Stimulated activated CD8-positive, alpha-beta memory T cell treated with anti-CD3 and anti-CD28 coated beads, Interleukin-15, amount 100 ng/mL, for 48 hours (primary cell): ENCODE measurements at regions not wholly inside any gene's neighbourhood (a gene's known extent, or its start where the extent isn't known, plus 50 kb on each side); places are given as distances from the start of the nearest gene placed in this dataset.
"Not testable (repeated sequence)": the region's sequence is repeated elsewhere in the genome, so short reads cannot be mapped to it uniquely, and the experiment has no call there.

Experiments used
- DNase-seq, 2 donors: peaks; one replicate each; pipeline ENCODE4 v3.0.0-alpha.2; 2020; ENCODE audit warnings: low read depth in 2 of 2

DNA sequence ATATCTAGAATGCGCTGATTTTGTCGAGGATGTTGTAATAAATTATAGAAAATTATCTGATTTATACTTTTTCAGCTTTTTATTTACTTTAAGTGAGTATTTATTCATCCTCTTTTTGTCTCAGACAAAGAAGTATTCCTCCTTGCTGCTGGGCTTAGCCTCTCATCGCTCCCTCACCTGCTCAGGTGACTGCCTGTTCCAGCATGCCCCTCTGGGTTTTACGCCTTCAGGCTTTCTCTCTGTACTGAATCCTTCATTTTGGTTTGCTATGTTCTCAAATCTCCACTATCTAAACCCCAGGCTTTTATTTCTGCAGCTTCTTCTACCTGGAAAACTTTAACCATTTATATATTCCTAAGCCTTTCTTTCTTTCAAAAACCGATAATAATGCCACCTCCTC lies 1650.9 kb upstream of the SEL1L start:
- DNase-seq = no peak

DNA sequence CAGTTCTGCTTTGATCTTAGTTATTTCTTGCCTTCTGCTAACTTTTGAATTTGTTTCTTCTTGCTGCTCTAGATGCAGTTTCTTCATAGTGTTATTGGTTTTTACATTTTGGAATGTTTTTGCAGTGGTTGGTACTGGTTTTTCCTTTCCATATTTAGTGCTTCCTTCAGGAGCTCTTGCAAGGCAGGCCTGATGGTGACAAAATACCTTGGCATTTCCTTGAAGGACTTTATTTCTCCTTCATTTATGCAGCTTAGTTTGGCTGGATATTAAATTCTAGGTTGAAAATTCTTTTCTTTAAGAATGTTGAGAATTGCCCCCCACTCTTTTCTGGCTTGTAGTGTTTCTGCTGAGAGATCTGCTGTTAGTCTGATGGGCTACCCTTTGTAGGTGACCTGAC lies 1654.7 kb upstream of the SEL1L start:
- not testable (repeated sequence) for DNase-seq

DNA sequence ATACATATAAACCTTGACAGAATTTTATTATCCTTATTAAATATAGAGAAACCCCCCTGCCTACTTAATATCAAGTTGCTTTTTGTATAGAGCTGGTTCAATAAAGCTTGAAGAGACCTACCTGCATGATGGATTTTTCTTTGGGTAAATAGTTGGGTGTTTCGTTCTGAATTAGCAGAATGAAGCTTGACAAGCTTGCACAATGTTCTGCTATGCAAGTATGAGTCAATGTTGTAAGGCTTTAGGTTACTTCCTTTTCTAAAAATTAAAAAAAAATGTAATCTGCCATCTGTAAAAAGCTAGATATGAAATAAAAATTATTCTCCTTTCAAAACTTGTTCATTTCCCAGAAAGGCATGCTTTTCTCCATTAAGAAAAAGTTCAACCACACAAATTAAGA lies 1662.6 kb upstream of the SEL1L start:
- DNase-seq = no peak

DNA sequence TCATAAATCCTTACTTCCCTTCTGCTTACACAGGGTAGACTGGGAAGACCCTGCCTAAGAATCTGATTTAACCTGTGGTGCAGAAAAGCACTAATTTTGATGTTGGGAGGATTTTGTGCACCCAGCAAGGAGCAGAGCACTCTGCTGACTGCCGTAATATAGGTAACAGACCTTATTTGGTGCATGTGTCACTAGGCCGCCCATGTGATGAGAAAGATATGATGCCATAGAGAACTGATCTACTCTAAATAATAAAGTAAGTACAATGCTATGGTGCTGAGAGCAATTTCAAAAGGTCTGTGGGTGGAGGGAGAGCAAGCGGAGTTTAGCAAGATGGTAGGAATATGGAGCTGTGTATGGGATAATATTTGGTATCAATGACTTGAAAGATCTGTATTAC lies 1663.6 kb upstream of the SEL1L start:
- no peak for DNase-seq

DNA sequence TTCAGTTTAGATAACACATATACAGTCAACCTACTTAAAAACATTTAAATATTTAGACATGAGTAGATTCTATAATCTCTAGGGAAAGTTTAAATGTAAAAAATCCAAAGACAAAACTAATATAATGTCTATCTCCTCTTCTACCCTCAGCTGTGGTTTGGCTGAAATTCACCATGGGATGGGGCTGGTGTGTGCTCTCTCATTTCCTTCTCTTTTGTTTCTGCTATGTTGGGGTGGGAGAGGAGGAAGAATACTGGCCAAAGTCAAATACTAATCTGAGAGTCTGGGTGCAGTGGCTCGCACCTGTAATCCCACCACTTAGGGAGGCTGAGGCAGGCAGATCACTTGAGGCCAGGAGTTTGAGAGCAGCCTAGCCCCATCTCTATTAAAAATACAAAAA lies 1673.9 kb upstream of the SEL1L start:
- no peak for DNase-seq

DNA sequence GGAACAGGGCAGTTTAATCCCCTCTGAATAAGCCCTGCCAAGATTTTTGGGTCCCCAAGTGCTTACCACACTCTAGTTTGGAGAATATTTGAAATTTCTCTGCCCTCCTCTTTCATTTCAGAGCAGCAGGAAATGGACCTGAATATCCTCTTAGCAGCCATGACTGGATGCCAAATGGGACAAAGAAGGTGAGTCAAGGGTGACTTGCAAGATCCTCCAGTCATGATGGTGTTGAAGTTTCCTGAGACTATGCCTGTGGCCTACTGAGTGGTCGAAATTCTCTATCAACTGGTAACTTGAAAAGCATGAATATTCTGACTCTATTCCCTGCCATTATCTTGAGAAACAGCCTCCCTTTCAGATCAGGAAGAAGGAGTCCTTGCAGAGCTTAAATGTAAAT lies 1674.7 kb upstream of the SEL1L start:
- no peak for DNase-seq

DNA sequence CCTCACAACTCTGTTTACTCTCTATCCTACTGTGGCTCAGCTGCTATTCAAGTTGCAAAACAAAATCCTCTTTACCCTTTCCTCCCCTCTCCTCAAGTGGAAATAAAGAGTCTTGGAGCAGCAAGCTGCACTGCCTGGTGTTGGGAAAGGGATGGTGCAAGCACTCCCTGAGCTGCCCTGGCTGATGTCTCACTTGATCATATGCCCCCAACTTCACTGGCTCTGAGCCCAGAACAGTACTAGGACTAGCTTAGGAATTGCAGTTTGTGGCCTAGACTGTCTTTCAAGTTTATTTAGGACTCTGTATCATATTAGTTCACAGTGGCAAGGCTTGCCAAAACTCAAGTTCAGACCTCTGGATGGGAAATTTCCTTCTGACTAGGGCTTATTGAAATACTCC lies 1683.8 kb upstream of the SEL1L start:
- DNase-seq = no peak

DNA sequence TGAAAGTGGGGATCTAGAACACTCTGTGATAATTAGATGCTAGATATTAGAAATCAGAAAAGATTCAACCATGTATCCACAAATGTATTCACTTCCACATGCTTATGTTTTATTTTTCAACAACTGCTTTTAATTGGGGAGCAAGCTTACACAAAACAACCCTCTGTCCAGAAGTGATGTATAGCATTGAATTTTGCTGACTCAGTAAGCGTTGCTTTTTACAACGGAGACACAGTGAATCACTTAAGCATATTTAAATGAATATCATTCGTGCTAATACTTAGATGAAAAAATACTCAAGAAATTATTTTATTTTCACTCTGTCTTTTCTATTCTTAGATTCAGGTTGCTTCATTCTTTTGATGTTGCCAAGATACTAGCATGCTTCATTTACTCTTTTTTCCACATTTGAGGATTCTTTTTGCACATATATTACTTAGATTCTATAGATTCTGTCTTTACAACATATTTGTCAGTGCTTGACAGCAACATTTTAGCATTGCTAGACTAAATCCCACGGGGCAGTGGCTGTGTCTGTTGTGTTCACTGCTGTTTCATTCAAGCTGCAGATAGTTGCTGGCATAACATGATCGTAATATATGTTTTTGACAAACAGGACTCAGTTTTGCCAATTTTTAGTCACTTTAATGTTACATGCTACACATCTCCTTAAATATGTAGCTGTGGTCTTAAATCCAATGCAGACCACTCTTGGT lies 1714.4 kb upstream of the SEL1L start:
- no peak for DNase-seq

DNA sequence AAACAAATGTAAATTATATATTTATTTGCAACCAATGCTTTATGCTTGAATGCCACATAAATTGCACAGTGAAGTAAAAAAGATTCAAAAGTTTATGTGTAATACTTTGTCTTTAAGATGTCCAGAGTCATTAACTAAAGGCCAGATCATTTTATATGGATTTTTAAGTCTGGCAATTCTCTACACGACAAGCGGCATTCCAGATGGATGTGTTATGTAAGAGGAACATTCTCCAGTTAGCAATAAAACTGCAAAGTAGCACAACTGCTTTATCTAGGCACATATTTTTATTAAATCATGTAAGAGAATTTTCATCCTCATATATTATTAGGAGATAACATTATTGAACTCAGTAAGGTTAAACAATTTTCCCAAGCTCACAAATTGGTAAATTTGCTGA lies 1717.7 kb upstream of the SEL1L start:
- no peak for DNase-seq

DNA sequence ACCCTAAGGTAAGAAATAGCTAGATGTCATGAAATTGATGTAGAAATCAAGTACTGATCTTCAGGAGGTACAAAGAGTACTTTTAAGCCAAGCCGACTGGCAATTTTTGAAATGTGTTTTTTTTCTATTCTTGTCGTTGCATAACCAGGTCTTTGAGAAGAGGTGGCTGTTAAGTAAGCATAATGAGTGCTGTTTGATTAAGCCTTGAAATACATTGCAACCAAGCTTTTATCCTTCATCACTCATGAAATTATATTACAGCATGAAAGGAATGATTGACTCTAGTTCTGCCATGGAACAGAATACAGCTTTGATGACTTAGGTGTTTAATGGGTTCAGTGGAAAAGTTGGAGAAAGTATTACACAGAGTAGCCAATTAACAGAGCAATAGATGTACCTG lies 1720.2 kb upstream of the SEL1L start:
- no peak for DNase-seq

DNA sequence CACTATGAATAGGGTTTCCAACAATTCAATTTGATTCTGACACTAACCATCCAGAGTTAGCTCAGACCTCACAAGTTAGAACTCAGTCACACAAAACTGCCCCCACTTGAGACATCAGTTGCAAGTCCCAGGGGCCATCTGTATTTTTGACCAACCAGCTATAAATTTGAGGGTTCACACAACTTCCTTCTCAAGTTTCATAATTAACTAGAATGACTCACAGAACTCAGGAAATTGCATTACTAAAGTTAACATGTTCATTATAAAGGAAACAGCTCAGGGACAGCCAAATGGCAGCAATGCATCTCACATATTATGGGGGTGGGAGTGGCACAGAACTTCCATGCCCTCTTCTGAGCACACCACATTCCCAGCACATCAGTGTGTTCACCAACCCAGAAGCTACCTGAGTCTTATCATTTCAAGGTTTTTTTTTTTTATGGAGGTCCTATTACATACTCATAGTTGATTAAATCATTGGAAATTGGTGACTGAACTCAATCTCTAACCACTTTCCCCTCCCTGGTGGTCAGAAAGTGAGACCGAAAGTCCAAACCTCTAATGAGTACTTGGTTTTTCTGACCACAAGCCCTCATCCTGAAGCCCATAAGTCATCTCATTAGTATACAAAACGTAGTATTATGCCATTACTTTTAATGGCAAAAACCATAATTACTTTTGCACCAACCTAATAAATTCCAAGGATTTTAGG lies 1721.5 kb upstream of the SEL1L start:
- no peak for DNase-seq

DNA sequence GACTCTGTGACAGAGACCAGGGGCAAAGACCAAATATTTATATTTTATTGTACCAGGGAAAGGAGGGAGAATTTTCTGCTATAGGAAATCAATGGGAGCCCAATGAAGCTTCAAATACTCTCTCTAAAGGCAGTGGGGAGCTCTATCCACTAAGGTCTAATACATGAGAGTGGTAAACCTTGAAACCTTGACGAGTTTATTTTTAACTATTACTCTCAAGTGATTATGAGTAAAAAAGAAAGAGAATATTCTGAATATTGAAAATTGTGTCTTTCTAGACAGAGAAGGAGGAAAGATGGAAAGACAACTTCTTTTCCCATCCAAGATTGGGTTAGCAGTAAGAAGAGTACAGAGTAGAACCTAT lies 1722.1 kb upstream of the SEL1L start:
- DNase-seq = no peak

DNA sequence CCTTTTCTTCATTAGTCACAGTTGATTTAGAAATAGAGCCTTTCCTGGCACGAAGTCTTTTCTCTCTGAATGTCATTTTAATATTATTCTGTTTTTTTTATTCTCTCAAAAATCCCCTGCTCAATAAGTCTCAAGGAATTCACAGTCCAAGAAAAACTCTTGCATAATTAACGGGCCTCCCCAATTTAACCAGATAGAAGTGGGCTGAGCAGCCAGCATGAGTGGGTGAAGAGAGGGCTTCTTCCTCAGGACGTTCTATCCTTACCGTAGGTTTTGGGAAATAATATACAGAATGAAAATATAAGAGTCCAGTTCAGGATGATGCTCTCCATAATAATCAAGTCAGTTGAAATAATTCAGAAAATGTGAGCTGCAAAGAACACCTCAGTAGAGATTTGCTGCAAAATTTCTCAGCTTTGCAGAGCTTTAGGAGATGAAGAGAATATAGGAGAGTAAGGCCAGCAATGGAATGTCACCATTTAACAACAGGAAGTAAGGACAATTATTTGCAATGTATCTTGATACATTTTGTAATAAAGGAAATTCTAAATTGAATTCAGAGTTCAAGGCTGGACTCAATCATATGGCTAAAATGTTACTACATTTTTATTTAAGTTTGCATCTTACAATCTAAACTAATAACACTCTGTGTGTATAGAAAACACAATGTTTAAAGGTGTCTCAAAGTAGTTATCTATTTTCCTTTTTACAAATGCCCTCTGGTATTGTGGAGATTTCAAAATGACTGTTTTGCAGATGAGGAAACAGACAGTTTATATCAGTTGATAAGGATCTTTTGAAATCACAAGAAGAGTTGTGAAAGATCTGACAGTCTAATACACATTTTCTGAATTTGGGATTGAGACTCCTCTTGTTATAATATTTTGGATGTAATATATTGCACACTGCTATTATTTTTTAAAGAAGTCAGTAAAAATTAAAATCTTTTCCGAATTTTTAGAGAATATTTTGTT lies 1724.1 kb upstream of the SEL1L start:
- DNase-seq = no peak

DNA sequence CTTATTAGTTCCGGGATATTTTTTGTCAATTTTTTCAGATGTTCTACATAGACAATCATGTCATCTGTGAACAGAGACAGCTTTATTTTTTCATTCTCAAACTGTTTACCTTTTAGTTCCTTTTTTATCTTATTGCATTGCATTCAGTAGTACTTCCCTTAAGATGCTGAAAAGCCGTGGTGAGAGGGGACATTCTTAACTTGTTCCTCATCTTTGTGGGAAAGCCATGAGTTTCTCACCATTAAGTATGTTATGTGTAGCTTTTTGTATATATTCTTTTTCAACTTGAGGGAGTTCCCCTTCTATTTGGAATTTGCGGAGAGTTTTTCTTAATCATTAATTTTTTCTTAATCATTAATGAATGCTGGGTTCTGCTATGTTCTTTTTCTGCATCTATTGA lies 1727.1 kb upstream of the SEL1L start:
- no peak for DNase-seq

DNA sequence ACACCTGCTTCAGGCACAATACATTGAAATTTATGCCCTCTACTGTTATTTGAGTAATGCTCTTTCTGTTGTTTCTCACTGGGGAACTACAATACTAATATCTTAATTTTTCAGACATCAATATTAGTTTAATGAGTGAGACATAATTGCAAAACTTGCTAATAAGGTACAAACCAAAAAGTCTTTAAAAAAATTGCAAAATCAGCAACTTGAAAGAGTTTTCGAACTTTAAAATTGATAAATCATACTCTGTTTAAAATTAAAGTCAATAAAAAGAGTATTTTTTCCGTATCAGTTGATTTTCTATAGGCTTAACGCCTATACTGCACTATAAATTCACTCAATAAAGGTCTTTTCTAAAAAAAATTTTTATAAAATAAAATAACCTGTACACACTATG lies 1735.9 kb upstream of the SEL1L start:
- DNase-seq = no peak

DNA sequence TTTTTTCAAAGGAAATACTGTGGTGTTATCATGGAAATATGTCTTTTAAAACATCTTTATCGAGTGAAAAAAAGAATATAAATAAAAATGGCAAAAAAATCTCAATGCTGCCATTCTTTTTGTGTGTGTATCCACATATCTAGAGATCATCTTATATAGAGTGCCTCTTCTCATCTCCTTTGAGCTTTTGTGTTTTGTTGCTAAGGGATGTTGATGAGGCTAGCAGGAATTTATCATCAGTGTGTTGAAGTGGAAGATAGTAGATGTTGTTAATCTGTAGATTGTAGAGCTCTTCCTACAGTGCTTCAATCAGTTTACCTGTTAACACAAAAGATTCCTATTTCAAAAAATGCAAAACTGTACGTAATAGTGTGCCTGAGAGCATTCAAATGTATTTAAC lies 1738.0 kb upstream of the SEL1L start:
- no peak for DNase-seq

DNA sequence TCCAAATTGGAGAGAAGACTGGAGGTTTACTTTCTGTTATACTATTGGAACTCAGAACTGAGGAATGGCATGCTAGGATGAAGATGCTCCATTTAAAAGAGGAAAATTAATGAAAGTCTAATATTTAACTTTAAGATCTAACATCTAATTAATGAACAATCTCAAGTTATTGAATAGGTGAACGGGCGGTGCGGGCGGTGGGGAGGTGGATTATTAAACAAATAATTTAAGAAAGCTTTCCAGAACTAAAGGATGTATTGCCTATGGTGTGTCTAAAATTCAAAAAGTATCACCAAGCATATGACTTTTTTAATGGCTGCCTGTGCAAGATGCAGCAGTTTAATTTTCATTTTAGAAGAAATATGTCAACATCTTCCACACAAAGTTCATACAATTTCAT lies 1747.1 kb upstream of the SEL1L start:
- DNase-seq = no peak

DNA sequence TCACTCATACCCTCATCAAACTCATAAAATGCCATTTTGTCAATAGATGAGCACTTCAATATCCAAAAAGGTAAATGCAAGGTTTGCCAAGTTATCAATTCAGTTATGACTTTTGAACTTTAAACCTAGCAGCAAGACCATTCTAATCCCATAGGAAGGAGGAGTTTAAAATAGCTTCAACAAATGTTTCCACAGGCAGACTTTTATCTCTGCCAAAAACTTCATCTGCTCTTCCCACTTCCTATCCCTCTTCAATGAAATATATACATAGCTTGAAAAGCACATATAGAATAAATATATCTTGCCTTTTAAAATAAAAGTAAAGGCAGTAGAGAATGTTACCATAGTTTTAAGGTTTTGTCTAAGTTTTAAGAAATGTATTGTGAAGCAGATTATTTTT lies 1749.1 kb upstream of the SEL1L start:
- DNase-seq = no peak

DNA sequence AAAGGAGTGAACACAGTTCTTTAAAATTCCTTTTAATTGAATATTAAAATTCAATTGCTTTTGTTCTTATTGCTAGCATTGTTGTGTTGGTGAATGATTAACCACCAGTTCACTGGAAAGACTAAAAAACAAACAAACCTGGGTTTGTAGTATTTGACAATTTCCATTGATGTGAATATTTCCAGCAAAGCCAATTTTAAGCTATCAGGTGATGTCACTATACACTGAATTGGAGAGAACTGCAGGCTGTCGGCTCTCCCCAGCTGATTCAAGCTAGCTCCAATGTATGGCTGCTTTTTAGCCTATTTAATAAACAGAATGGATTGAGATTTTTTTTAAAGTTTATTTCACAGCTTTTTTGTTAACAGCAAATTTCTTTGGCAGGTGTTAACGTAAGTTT lies 1753.6 kb upstream of the SEL1L start:
- DNase-seq = no peak

DNA sequence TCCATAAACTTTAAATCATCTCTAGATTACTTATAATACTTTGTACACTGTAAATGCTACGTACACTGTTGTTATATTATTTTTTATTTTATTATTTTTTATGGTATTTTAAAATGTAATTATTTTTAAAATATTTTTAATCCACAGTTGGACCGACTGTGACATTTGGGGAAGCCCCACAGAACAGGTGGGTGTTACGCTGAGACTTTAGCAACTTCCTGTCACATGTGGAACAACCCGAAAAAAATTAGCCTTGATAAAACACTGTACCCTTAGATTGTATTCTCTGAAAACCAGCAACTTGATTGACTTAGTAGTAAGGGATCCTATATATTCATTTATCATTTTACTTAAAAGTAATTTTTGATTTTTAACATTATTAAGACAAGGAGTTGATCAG lies 1755.7 kb upstream of the SEL1L start:
- DNase-seq = no peak

DNA sequence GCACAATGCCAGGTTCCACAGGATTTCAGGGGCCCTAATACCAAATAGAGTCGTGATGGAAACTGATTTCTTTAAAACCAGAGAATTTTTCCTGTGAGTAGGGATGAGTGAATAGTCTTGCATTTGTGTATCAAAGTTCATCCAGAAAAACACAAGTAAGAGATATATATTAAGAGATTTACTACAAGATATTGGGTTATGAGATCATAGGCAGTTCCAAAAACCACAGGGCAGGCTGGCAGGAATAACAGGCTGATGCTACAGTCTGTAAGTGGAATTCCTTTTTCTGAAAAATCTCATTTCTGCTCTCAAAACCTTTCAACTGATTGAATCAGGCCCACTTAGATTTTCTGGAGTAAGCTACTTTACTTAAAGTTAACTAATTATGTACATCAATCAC lies 1756.2 kb upstream of the SEL1L start:
- DNase-seq = no peak

DNA sequence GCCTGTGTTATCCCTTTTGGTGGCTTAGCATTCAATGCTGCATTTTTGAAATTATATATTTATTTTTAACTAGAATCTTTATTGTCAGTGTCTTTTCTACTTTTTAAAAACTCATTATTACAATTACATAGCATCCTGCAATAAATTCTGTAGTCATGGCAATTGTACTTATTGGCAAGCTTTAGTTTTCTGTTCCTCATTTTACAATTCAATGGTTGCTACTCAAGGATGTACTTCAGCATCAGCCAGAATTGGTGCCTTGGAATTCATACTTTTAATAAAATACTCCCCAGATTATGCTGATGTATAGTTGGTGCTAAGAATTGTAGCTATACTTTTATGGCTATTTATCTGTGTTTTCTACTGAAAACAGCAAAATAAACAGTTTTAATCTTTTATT lies 1756.8 kb upstream of the SEL1L start:
- DNase-seq = no peak

DNA sequence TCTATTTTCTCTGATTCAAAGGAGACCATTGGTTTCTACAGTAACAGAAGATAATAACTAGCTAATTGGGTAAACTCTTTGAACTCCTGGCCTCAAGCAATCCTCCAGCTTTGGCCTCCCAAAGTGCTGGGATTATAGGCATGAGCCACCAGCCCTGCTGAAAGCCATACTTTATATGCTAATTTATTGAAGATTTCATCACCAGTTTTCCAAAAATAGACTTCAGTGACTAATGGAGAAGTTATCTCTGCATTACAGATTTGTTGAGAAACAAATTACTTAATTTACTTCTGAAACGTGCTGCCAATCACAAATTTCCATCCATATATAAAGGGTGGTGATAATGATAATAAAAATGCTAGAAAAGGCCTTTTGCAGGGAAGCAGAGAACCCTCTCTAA lies 1758.1 kb upstream of the SEL1L start:
- no peak for DNase-seq
